Left ventricle myocardium inferior (tissue), 1 donor: ENCODE measurements at regions not wholly inside any gene's neighbourhood (a gene's known extent, or its start where the extent isn't known, plus 50 kb on each side); places are given as distances from the start of the nearest gene placed in this dataset.

Source experiments
- DNase-seq: peaks from one replicate; pipeline ENCODE4 v3.0.0-alpha.2; 2020
- H3K27ac ChIP-seq: fragments of 200-600 bp; replicated peaks from 2 replicates; pipeline ENCODE4 v1.8.0; 2021
- H3K27me3 ChIP-seq: fragments of 200-600 bp; 2 replicates; pipeline ENCODE4 v1.8.0; 2021; ENCODE audit warnings: low read depth
- H3K36me3 ChIP-seq: fragments of 200-600 bp; 2 replicates; pipeline ENCODE4 v1.8.0; 2021
- H3K4me1 ChIP-seq: fragments of 200-600 bp; 2 replicates; pipeline ENCODE4 v1.8.0; 2021
- H3K4me3 ChIP-seq: fragments of 200-600 bp; 2 replicates; pipeline ENCODE4 v1.8.0; 2021; ENCODE audit warnings: mild to moderate bottlenecking, moderate library complexity
- H3K9me3 ChIP-seq: fragments of 200-600 bp; replicated peaks from 2 replicates; pipeline ENCODE4 v1.8.0; 2021
- intact Hi-C: fragments of 100-400 bp; cut with micrococcal nuclease; formaldehyde crosslinking; loops from one replicate; pipeline ENCODE4 v1.11.0; 2022
- TF ChIP-seq, protein P1 (sequence below): fragments of 200-600 bp; IDR thresholded peaks from 2 replicates; pipeline ENCODE4 v1.8.0; 2021; ENCODE audit warnings: antibody characterized with exemption, mild to moderate bottlenecking, borderline replicate concordance
- donor health status: DM: no; HTN: yes; CAD: no; lungs with severe emphysema.

DNA sequence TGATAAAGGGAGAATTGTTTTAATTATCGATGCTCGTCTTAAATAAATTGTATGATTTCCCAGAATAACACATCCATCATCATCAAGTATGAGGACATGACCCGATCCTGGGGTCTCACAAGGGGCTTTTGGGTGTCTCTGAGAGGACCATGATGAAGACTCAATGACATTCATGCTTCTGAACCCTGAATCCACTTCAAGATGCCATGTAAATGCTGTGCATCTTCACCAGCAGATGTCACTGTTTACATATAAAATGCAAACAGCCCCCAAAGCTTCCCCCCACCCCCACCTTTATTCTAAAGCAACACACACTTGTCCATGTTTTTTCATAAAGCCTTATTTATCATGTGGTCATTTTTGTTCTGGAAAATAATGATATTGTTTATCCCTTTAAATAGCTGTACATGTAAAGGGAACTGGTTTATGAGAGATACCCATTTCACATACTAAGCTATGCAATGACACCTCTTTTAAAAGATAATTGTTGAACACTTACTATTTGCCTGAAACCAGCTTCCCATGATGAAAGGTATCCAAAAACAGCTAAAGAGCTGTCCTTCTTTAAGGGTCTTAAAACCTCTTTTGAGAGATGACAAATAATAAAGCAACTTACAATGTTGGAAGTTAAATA is 69.7 kb upstream of the UBE3A start:
- Histone ChIP-seq H3K36me3 (no peaks in the 10 kb centered on the region), H3K27ac (no peak overlapping the region), H3K4me1 (no peaks in the 10 kb centered on the region), H3K4me3 (no peak overlapping the region), H3K27me3 (no peaks in the 10 kb centered on the region), H3K9me3 (no peaks in the 10 kb centered on the region)
- TF ChIP-seq, protein P1, sequence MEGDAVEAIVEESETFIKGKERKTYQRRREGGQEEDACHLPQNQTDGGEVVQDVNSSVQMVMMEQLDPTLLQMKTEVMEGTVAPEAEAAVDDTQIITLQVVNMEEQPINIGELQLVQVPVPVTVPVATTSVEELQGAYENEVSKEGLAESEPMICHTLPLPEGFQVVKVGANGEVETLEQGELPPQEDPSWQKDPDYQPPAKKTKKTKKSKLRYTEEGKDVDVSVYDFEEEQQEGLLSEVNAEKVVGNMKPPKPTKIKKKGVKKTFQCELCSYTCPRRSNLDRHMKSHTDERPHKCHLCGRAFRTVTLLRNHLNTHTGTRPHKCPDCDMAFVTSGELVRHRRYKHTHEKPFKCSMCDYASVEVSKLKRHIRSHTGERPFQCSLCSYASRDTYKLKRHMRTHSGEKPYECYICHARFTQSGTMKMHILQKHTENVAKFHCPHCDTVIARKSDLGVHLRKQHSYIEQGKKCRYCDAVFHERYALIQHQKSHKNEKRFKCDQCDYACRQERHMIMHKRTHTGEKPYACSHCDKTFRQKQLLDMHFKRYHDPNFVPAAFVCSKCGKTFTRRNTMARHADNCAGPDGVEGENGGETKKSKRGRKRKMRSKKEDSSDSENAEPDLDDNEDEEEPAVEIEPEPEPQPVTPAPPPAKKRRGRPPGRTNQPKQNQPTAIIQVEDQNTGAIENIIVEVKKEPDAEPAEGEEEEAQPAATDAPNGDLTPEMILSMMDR = peak; percentile 72
- DNase-seq = no peak
- intact Hi-C loops = loop anchor here (10.0 kb wide), 2 partner anchors 186 to 426 kb away; no protein-coding TSS in a partner anchor

DNA sequence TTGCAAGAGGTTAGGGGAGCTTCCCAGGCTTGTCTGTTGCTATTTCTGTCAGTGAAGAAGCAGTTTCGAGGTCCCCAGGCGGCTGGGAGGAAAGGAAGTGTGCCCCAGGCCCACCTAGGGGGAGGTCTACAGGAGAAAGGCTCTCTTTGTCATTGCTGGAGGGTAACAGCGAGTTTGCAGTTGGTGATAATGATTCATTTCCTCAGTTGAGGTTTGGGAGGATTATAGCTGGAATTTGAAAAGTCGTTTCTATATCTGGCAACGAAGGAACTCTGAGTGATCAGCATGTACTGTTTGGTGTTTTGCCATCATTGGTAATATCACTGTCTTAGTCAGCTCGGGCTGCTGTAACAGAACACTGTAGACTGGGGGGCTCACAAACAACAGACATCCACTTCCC is 65.5 kb upstream of the UBE3A start:
- Histone ChIP-seq H3K27me3 (no peaks in the 10 kb centered on the region), H3K36me3 (no peaks in the 10 kb centered on the region), H3K4me1 (no peaks in the 10 kb centered on the region), H3K27ac (no peak overlapping the region), H3K4me3 (no peak overlapping the region), H3K9me3 (no peaks in the 10 kb centered on the region)
- no peak for DNase-seq
- intact Hi-C loops = loop anchor here (10.0 kb wide), 2 partner anchors 190 to 430 kb away; no protein-coding TSS in a partner anchor
- TF ChIP-seq, protein P1 = no peak

DNA sequence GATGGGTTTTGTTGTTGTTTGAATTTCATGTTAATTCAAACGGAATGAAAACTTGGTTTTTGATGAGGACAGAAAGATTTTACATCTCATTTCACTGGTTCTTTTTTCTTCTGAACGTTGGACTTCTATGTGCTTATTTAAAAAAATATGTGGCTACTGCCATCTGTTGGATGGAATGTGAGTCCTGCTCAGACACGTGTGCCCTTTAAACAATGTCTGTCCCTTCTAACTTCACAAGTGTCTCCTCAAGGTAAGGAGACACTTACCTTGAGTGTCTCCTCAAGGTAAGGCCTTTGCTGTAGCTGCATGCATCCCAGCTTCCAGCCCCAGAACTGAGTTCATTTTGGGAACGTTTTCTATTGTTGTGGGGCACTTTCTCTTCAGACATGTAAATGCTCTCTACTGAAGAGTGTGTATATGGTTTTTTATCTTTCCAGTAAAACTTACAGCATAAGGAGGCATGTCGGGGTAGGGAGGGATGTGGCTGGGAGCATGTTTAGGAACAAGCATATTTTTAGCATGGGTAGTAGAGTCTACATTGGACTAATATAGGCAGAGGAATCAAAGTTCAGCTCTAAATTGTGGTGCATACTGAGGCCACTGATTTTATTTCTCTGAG is 63.1 kb upstream of the UBE3A start:
- Histone ChIP-seq H3K27me3 (no peaks in the 10 kb centered on the region), H3K36me3 (no peaks in the 10 kb centered on the region), H3K27ac (no peak overlapping the region), H3K4me3 (no peak overlapping the region), H3K4me1 (no peaks in the 10 kb centered on the region), H3K9me3 (no peaks in the 10 kb centered on the region)
- DNase-seq = no peak
- TF ChIP-seq, protein P1 = peak; percentile 77
- intact Hi-C loops = loop anchor here (10.0 kb wide), 2 partner anchors 193 to 433 kb away; no protein-coding TSS in a partner anchor

DNA sequence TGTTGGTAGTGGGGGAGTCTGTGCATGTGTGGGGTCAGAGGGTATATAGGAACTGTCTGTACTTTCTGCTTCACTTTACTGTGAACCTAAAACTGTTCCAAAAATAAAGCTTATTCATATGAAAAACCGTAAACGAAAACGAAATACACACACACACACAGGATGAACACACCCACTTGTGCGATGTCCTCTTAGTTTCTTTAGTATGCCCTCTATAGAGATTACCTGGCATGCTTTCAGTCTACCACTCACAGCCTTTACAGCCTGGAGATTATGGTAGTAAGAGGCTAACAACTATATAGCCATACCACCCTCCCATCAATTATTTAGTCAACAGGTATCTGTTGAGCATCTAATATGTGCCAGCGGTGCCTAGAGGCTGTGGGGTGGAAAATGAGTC is 60.0 kb upstream of the UBE3A start:
- Histone ChIP-seq H3K27ac (no peak overlapping the region), H3K4me3 (no peak overlapping the region), H3K27me3 (no peaks in the 10 kb centered on the region), H3K4me1 (no peaks in the 10 kb centered on the region), H3K36me3 (no peaks in the 10 kb centered on the region), H3K9me3 (peaks cover 2% of the 10 kb centered on the region)
- no peak for DNase-seq
- intact Hi-C loops = no loop called here
- TF ChIP-seq, protein P1 = no peak

DNA sequence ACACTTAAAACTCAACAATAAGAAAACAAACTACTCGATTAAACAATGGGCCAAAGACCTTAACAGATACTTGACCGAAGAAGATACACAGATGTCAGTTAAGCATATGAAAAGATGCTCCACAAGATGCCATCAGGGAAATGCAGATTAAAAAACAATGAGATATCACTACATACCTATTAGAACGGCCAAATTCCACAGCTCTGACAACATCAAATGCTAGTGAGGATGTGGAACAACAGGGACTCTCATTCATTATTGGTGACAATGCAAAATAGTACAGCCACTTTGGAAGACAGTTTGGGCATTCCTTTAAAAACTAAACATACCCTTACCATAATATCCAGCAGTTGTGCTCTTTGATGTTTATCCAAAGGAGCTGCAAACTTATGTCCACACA is 59.1 kb upstream of the UBE3A start:
- Histone ChIP-seq H3K4me3 (no peak overlapping the region), H3K9me3 (peaks cover 9% of the 10 kb centered on the region), H3K4me1 (no peaks in the 10 kb centered on the region), H3K27ac (no peak overlapping the region), H3K27me3 (no peaks in the 10 kb centered on the region), H3K36me3 (no peaks in the 10 kb centered on the region)
- intact Hi-C loops = no loop called here
- DNase-seq = no peak
- TF ChIP-seq, protein P1 = no peak
